ENCODE measurements at regions not wholly inside any gene's neighbourhood (a gene's known extent, or its start where the extent isn't known, plus 50 kb on each side); places are given as distances from the start of the nearest gene placed in this dataset.
"Not testable (repeated sequence)": the region's sequence is repeated elsewhere in the genome, so short reads cannot be mapped to it uniquely, and the experiment has no call there.

- TF ChIP-seq CTCF (IDR thresholded peaks at IDR 0.05; ENCODE audit: low read depth, low read length, poor library complexity, severe bottlenecking) (no peak), EZH2phosphoT487 (IDR thresholded peaks at IDR 0.05; ENCODE audit: borderline replicate concordance, low read length) (no peak)
- no peaks in the 10 kb centered on the region for H3K9me3 ChIP-seq (ENCODE audit: control insufficient read depth, insufficient read depth, low read length)
Observed at GRCh38 chr5:7274203-7274602, 121.7 kb upstream of the ADCY2 start.

GRCh38 chr5:7289634-7290033 lies 106.3 kb upstream of the ADCY2 start:
- not testable (repeated sequence) for H3K9me3 ChIP-seq (ENCODE audit: control insufficient read depth, insufficient read depth, low read length); H3K4me1 ChIP-seq (ENCODE audit: control insufficient read depth, low read length); H3K4me3 ChIP-seq (ENCODE audit: low read length); H3K27me3 ChIP-seq (ENCODE audit: control insufficient read depth, low read length); H3K79me2 ChIP-seq (ENCODE audit: control insufficient read depth, low read length); H4K20me1 ChIP-seq (ENCODE audit: control insufficient read depth, insufficient read depth, low read depth, low read length); H3F3A ChIP-seq (ENCODE audit: control insufficient read depth, insufficient read depth); H3K27ac ChIP-seq (ENCODE audit: low read depth, low read length); H3K36me3 ChIP-seq (ENCODE audit: control insufficient read depth, low read length); H3K4me2 ChIP-seq (ENCODE audit: low read length); H3K9me2 ChIP-seq (replicated peaks; ENCODE audit: control insufficient read depth, low read length)

More at GRCh38 chr5:7274203-7274602, 121.7 kb upstream of the ADCY2 start:
- Histone ChIP-seq H3K4me3 (ENCODE audit: low read length) (no peak overlapping the region), H3K79me2 (ENCODE audit: control insufficient read depth, low read length) (no peaks in the 10 kb centered on the region), H3K27me3 (ENCODE audit: control insufficient read depth, low read length) (no peaks in the 10 kb centered on the region), H4K20me1 (ENCODE audit: control insufficient read depth, insufficient read depth, low read depth, low read length) (no peaks in the 10 kb centered on the region), H3K4me1 (ENCODE audit: control insufficient read depth, low read length) (no peaks in the 10 kb centered on the region), H3K4me2 (ENCODE audit: low read length) (no peak overlapping the region), H3K27ac (ENCODE audit: low read depth, low read length) (no peak overlapping the region), H3K36me3 (ENCODE audit: control insufficient read depth, low read length) (no peaks in the 10 kb centered on the region), H3F3A (ENCODE audit: control insufficient read depth, insufficient read depth) (no peaks in the 10 kb centered on the region), H3K9me2 (replicated peaks; ENCODE audit: control insufficient read depth, low read length) (no peaks in the 10 kb centered on the region)

GRCh38 chr5:7297821-7298220 lies 98.1 kb upstream of the ADCY2 start:
- not testable (repeated sequence) for H3F3A ChIP-seq (ENCODE audit: control insufficient read depth, insufficient read depth); H3K4me1 ChIP-seq (ENCODE audit: control insufficient read depth, low read length); H3K27me3 ChIP-seq (ENCODE audit: control insufficient read depth, low read length); H3K36me3 ChIP-seq (ENCODE audit: control insufficient read depth, low read length); H3K9me2 ChIP-seq (replicated peaks; ENCODE audit: control insufficient read depth, low read length); H3K27ac ChIP-seq (ENCODE audit: low read depth, low read length); H4K20me1 ChIP-seq (ENCODE audit: control insufficient read depth, insufficient read depth, low read depth, low read length); H3K4me3 ChIP-seq (ENCODE audit: low read length); H3K79me2 ChIP-seq (ENCODE audit: control insufficient read depth, low read length); H3K4me2 ChIP-seq (ENCODE audit: low read length); H3K9me3 ChIP-seq (ENCODE audit: control insufficient read depth, insufficient read depth, low read length)

GRCh38 chr5:7299731-7300130 lies 96.2 kb upstream of the ADCY2 start:
- not testable (repeated sequence) for H3K79me2 ChIP-seq (ENCODE audit: control insufficient read depth, low read length); H3K27ac ChIP-seq (ENCODE audit: low read depth, low read length); H3K36me3 ChIP-seq (ENCODE audit: control insufficient read depth, low read length); H3F3A ChIP-seq (ENCODE audit: control insufficient read depth, insufficient read depth); H3K4me3 ChIP-seq (ENCODE audit: low read length); H3K4me2 ChIP-seq (ENCODE audit: low read length); H4K20me1 ChIP-seq (ENCODE audit: control insufficient read depth, insufficient read depth, low read depth, low read length); H3K4me1 ChIP-seq (ENCODE audit: control insufficient read depth, low read length); H3K27me3 ChIP-seq (ENCODE audit: control insufficient read depth, low read length); H3K9me2 ChIP-seq (replicated peaks; ENCODE audit: control insufficient read depth, low read length); H3K9me3 ChIP-seq (ENCODE audit: control insufficient read depth, insufficient read depth, low read length)

- H3K4me1 ChIP-seq (ENCODE audit: control insufficient read depth, low read length); H3K4me2 ChIP-seq (ENCODE audit: low read length); H3K27ac ChIP-seq (ENCODE audit: low read depth, low read length): not testable (repeated sequence)
Observed at GRCh38 chr5:7305000-7305674, 90.8 kb upstream of the ADCY2 start.

GRCh38 chr5:7306556-7306955 lies 89.4 kb upstream of the ADCY2 start:
- H3K9me2 ChIP-seq (replicated peaks; ENCODE audit: control insufficient read depth, low read length); H3K4me1 ChIP-seq (ENCODE audit: control insufficient read depth, low read length); H3K9me3 ChIP-seq (ENCODE audit: control insufficient read depth, insufficient read depth, low read length); H3F3A ChIP-seq (ENCODE audit: control insufficient read depth, insufficient read depth); H3K36me3 ChIP-seq (ENCODE audit: control insufficient read depth, low read length); H3K4me3 ChIP-seq (ENCODE audit: low read length); H3K4me2 ChIP-seq (ENCODE audit: low read length); H3K27me3 ChIP-seq (ENCODE audit: control insufficient read depth, low read length); H4K20me1 ChIP-seq (ENCODE audit: control insufficient read depth, insufficient read depth, low read depth, low read length); H3K79me2 ChIP-seq (ENCODE audit: control insufficient read depth, low read length); H3K27ac ChIP-seq (ENCODE audit: low read depth, low read length): not testable (repeated sequence)

More at GRCh38 chr5:7305000-7305674, 90.8 kb upstream of the ADCY2 start:
- H3K79me2 ChIP-seq (ENCODE audit: control insufficient read depth, low read length); H3K27me3 ChIP-seq (ENCODE audit: control insufficient read depth, low read length); H3K9me3 ChIP-seq (ENCODE audit: control insufficient read depth, insufficient read depth, low read length); H3K36me3 ChIP-seq (ENCODE audit: control insufficient read depth, low read length); H3K9me2 ChIP-seq (replicated peaks; ENCODE audit: control insufficient read depth, low read length); H4K20me1 ChIP-seq (ENCODE audit: control insufficient read depth, insufficient read depth, low read depth, low read length); H3F3A ChIP-seq (ENCODE audit: control insufficient read depth, insufficient read depth); H3K4me3 ChIP-seq (ENCODE audit: low read length): not testable (repeated sequence)

- not testable (repeated sequence) for H3K79me2 ChIP-seq (ENCODE audit: control insufficient read depth, low read length); H4K20me1 ChIP-seq (ENCODE audit: control insufficient read depth, insufficient read depth, low read depth, low read length); H3K27me3 ChIP-seq (ENCODE audit: control insufficient read depth, low read length); H3K36me3 ChIP-seq (ENCODE audit: control insufficient read depth, low read length); H3K9me3 ChIP-seq (ENCODE audit: control insufficient read depth, insufficient read depth, low read length); H3K9me2 ChIP-seq (replicated peaks; ENCODE audit: control insufficient read depth, low read length); H3K4me1 ChIP-seq (ENCODE audit: control insufficient read depth, low read length); H3K27ac ChIP-seq (ENCODE audit: low read depth, low read length); H3K4me3 ChIP-seq (ENCODE audit: low read length); H3F3A ChIP-seq (ENCODE audit: control insufficient read depth, insufficient read depth); H3K4me2 ChIP-seq (ENCODE audit: low read length)
Observed at GRCh38 chr5:7307709-7308108, 88.2 kb upstream of the ADCY2 start.
